NCI-H1694 treated with DMSO at 0.1 percent for 48 hours (cell line): ENCODE measurements at regions not wholly inside any gene's neighbourhood (a gene's known extent, or its start where the extent isn't known, plus 50 kb on each side); places are given as distances from the start of the nearest gene placed in this dataset.
"Not testable (repeated sequence)": the region's sequence is repeated elsewhere in the genome, so short reads cannot be mapped to it uniquely, and the experiment has no call there.

Experiments used
- DNase-seq: peaks from one replicate; lab custom pipeline; 2025; lab: John Stamatoyannopoulos, UW

GRCh38 chr13:82002710-82003109 lies 1661.8 kb upstream of the SPRY2 start:
- DNase-seq = no peak

GRCh38 chr13:81995316-81995715 lies 1654.4 kb upstream of the SPRY2 start:
- DNase-seq = no peak

GRCh38 chr13:81990652-81991051 lies 1649.7 kb upstream of the SPRY2 start:
- DNase-seq = no peak

GRCh38 chr13:81988567-81988966 lies 1647.6 kb upstream of the SPRY2 start:
- no peak for DNase-seq

GRCh38 chr13:81987677-81988357 lies 1646.9 kb upstream of the SPRY2 start:
- DNase-seq = no peak

- no peak for DNase-seq
Observed at GRCh38 chr13:81987159-81987558, 1646.2 kb upstream of the SPRY2 start.

GRCh38 chr13:81986308-81986707 lies 1645.4 kb upstream of the SPRY2 start:
- DNase-seq = no peak

- no peak for DNase-seq
Observed at GRCh38 chr13:81957121-81957520, 1616.2 kb upstream of the SPRY2 start.

GRCh38 chr13:81929988-81930387 lies 1589.1 kb upstream of the SPRY2 start:
- peak; percentile 15 for DNase-seq

GRCh38 chr13:81927347-81927746 lies 1586.4 kb upstream of the SPRY2 start:
- no peak for DNase-seq

GRCh38 chr13:81917810-81918209 lies 1576.9 kb upstream of the SPRY2 start:
- DNase-seq = no peak

GRCh38 chr13:81916461-81916860 lies 1575.5 kb upstream of the SPRY2 start:
- DNase-seq = no peak

- DNase-seq = no peak
Observed at GRCh38 chr13:81907787-81908372, 1567.0 kb upstream of the SPRY2 start.

- DNase-seq = no peak
Observed at GRCh38 chr13:81888855-81889254, 1547.9 kb upstream of the SPRY2 start.

- no peak for DNase-seq
Observed at GRCh38 chr13:81874681-81875661, 1534.0 kb upstream of the SPRY2 start.

GRCh38 chr13:81874253-81874652 lies 1533.3 kb upstream of the SPRY2 start:
- no peak for DNase-seq

- peak; percentile 17 for DNase-seq
Observed at GRCh38 chr13:81872581-81872980, 1531.7 kb upstream of the SPRY2 start.

- not testable (repeated sequence) for DNase-seq
Observed at GRCh38 chr13:81871751-81872325, 1530.9 kb upstream of the SPRY2 start.

GRCh38 chr13:81848291-81848690 lies 1507.4 kb upstream of the SPRY2 start:
- no peak for DNase-seq

- no peak for DNase-seq
Observed at GRCh38 chr13:81846771-81847170, 1505.8 kb upstream of the SPRY2 start.

GRCh38 chr13:81821259-81821658 lies 1480.3 kb upstream of the SPRY2 start:
- no peak for DNase-seq

GRCh38 chr13:81800433-81800832 lies 1459.5 kb upstream of the SPRY2 start:
- DNase-seq = no peak
